ENCODE measurements at regions not wholly inside any gene's neighbourhood (a gene's known extent, or its start where the extent isn't known, plus 50 kb on each side); places are given as distances from the start of the nearest gene placed in this dataset.

DNA sequence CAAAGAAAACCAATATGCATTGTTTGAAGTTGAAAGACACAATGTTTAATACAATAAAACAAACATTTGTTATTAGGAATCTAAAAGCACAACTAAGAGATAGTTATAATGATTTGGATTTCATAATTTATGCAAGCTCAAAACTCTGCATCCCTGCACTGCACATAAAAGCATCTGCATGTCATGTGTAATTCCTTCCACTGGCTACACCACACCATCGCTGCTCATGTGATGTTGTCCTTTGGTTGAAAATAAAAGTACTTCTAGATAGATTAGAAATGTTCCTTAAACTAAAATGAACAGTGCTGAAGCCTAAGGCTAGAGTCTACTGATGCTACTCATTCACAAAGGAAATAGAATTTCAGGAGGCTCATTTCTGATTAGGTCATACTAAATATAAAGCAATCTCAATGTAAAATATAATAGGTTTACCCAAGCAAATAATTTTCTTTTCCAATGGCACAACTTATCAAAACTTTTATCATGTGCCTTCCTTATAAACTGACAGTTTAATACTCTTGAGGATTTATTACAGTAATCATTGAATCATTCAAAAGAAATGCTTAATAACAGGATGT is 130.8 kb upstream of the DKK2 start:
- Histone ChIP-seq H3K36me3 (no peaks in the 10 kb centered on the region), H3K4me1 (no peaks in the 10 kb centered on the region)
- no peak for DNase-seq

DNA sequence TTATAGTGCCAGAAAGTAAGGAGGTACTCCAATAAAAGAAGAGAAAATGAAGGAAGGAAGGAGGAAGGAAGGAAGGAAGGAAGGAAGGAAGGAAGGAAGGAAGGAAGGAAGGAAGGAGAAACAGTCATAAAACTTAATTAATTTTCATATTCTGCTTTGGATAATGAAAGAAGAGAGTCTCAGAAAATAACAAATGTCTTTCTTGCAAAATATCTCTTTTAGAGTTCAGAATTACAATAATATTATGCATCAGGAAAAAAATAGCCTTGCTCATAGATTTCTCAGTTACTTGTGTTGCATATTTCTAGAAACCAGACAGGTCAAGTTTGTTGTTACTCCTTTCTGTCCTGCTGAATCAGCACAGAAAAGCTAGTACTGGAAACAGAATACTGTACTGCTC is 130.1 kb upstream of the DKK2 start:
- no peak overlapping the region for H3K27ac ChIP-seq (replicated peaks)
- no peaks in the 10 kb centered on the region for H3K27me3 ChIP-seq (ENCODE audit: low read depth)
- TF ChIP-seq, protein P1, sequence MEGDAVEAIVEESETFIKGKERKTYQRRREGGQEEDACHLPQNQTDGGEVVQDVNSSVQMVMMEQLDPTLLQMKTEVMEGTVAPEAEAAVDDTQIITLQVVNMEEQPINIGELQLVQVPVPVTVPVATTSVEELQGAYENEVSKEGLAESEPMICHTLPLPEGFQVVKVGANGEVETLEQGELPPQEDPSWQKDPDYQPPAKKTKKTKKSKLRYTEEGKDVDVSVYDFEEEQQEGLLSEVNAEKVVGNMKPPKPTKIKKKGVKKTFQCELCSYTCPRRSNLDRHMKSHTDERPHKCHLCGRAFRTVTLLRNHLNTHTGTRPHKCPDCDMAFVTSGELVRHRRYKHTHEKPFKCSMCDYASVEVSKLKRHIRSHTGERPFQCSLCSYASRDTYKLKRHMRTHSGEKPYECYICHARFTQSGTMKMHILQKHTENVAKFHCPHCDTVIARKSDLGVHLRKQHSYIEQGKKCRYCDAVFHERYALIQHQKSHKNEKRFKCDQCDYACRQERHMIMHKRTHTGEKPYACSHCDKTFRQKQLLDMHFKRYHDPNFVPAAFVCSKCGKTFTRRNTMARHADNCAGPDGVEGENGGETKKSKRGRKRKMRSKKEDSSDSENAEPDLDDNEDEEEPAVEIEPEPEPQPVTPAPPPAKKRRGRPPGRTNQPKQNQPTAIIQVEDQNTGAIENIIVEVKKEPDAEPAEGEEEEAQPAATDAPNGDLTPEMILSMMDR (IDR thresholded peaks at IDR 0.05; ENCODE audit: borderline replicate concordance) = no peak
- no peak for DNase-seq
- peaks cover 35% of the 10 kb centered on the region for H3K9me3 ChIP-seq (replicated peaks)
- H3K4me1 ChIP-seq = no peaks in the 10 kb centered on the region
- H3K36me3 ChIP-seq = no peaks in the 10 kb centered on the region
- intact Hi-C loops (cut with micrococcal nuclease) = no loop called here
- no peak overlapping the region for H3K4me3 ChIP-seq

More for the DNA sequence above, 130.8 kb upstream of the DKK2 start:
- intact Hi-C loops (cut with micrococcal nuclease) = no loop called here
- Histone ChIP-seq H3K27ac (replicated peaks) (no peak overlapping the region), H3K4me3 (no peak overlapping the region), H3K9me3 (replicated peaks) (peaks cover 30% of the 10 kb centered on the region), H3K27me3 (ENCODE audit: low read depth) (no peaks in the 10 kb centered on the region)
- TF ChIP-seq, protein P1 (IDR thresholded peaks at IDR 0.05; ENCODE audit: borderline replicate concordance) = no peak

DNA sequence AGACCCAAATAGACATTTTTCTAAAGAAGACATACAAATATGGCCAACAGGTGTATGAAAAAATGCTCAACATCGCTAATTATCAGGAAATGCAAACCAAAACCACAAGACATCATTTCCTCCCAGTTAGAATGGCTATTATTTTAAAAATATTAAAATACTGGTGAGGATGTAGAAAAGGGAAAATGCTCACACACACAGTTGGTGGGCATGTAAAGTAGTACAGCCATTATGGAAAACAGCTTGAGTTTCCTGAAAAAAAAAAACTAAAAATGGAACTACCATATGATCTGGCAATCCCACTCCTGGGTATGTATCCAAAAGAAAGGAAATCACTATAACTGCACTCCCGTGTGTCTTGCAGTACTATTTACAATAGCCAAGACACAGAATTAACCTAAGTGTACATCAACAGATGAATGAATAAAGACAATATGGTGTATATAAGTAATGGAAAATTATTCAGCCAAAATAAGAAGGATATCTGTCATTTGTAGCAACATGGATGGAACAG is 128.9 kb upstream of the DKK2 start:
- Histone ChIP-seq H3K36me3 (no peaks in the 10 kb centered on the region), H3K4me1 (no peaks in the 10 kb centered on the region), H3K9me3 (replicated peaks) (peaks cover 37% of the 10 kb centered on the region), H3K27me3 (ENCODE audit: low read depth) (no peaks in the 10 kb centered on the region), H3K27ac (replicated peaks) (no peak overlapping the region), H3K4me3 (no peak overlapping the region)
- intact Hi-C loops (cut with micrococcal nuclease) = no loop called here
- TF ChIP-seq, protein P1 (IDR thresholded peaks at IDR 0.05; ENCODE audit: borderline replicate concordance) = no peak
- no peak for DNase-seq

DNA sequence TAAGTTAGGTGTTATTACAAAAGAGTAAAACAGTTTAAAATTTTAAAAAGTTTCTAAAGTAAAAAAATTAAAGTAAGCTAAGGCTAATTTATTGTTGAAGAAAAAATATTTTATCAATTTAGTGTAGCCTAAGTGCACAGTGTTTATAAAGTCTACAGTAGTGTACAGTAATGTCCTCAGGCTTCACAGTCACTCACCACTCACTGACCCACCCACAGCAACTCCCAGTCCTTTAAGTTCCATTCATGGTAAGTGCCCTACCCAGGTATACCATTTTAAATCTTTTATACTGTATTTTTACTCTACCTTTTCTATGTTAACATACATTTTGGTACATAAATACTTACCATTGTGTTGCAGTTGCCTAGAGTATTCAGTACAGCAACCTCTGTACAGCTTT is 120.3 kb upstream of the DKK2 start:
- TF ChIP-seq, protein P1 (IDR thresholded peaks at IDR 0.05; ENCODE audit: borderline replicate concordance) = no peak
- peaks cover 4% of the 10 kb centered on the region for H3K9me3 ChIP-seq (replicated peaks)
- DNase-seq = no peak
- no peaks in the 10 kb centered on the region for H3K36me3 ChIP-seq
- intact Hi-C loops (cut with micrococcal nuclease) = no loop called here
- no peaks in the 10 kb centered on the region for H3K27me3 ChIP-seq (ENCODE audit: low read depth)
- no peaks in the 10 kb centered on the region for H3K4me1 ChIP-seq
- H3K27ac ChIP-seq (replicated peaks) = no peak overlapping the region
- no peak overlapping the region for H3K4me3 ChIP-seq

DNA sequence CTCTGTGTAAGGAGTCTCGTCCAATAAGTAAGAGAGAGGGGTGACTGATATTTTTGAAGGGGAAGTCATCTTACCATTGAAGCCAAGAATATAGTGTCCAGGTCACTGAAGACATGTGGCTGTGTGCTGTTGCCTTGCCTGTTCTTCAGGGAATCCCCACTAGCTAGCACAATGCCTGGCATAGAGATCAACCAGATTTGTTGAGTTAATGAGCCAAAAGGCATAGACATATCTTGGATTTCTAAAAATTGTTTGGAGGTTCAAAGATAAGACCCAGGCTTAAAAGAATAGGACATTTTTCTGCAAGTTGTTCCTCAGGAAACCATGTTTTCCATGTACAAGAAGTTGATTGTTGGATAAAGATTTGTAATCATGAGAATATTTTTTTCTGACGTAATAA is 119.3 kb upstream of the DKK2 start:
- Histone ChIP-seq H3K27ac (replicated peaks) (no peak overlapping the region), H3K4me1 (no peaks in the 10 kb centered on the region), H3K27me3 (ENCODE audit: low read depth) (no peaks in the 10 kb centered on the region), H3K4me3 (no peak overlapping the region), H3K36me3 (no peaks in the 10 kb centered on the region), H3K9me3 (replicated peaks) (no peaks in the 10 kb centered on the region)
- no peak for DNase-seq
- TF ChIP-seq, protein P1 (IDR thresholded peaks at IDR 0.05; ENCODE audit: borderline replicate concordance) = no peak
- intact Hi-C loops (cut with micrococcal nuclease) = no loop called here

Measured in left ventricle myocardium inferior (tissue), 1 donor.